SH-SY5Y (cell line): ENCODE measurements at regions not wholly inside any gene's neighbourhood (a gene's known extent, or its start where the extent isn't known, plus 50 kb on each side); places are given as distances from the start of the nearest gene placed in this dataset.

Experiments used
- GATA2 ChIP-seq: IDR thresholded peaks from 2 replicates; pipeline ENCODE4 v1.6.1; 2011; ENCODE audit warnings: mild to moderate bottlenecking, low read depth, low read length
- GATA3 ChIP-seq: IDR thresholded peaks from 2 replicates; pipeline ENCODE4 v1.6.1; 2011; ENCODE audit warnings: low read depth, mild to moderate bottlenecking, low read length, moderate library complexity

DNA sequence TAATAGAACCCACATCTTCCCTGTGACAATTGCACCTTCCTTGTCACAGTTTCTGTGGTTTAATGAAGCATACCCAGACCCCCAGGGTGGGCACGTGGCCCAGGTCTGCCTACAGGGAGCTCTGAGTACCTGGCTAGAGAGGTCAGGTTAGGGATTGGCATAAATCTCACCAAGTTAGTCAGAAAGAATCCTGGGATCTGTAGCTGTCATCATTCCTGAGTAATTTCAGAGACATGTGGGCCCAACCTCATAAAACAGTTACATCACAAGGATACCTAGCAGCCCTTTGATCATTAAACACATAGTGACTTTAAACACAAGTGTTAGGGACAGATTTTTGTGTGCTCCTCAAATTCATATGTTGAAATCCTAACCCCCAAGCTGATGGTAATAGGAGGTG lies 123.0 kb downstream of the KDR start:
- TF ChIP-seq GATA3 (no peak), GATA2 (no peak)
